ENCODE measurements at regions not wholly inside any gene's neighbourhood (a gene's known extent, or its start where the extent isn't known, plus 50 kb on each side); places are given as distances from the start of the nearest gene placed in this dataset.

- no peak for TF ChIP-seq YY1 (IDR thresholded peaks at IDR 0.05; ENCODE audit: low read depth, low read length)
- no peak for TF ChIP-seq ZNF274 (IDR thresholded peaks at IDR 0.05; ENCODE audit: borderline replicate concordance, extremely low read depth, low read length)
- no peak for TF ChIP-seq RAD21 (IDR thresholded peaks at IDR 0.05 in 1 of 2, conservative IDR thresholded peaks at IDR 0.05 in 1 of 2; ENCODE audit: low read depth in 2 of 2, low read length in 2 of 2)
Observed at GRCh38 chr4:175125410-175126068, 207.4 kb downstream of the ADAM29 start (continued).

Measured in H1 (cell line).